ENCODE measurements at regions not wholly inside any gene's neighbourhood (a gene's known extent, or its start where the extent isn't known, plus 50 kb on each side); places are given as distances from the start of the nearest gene placed in this dataset.

DNA sequence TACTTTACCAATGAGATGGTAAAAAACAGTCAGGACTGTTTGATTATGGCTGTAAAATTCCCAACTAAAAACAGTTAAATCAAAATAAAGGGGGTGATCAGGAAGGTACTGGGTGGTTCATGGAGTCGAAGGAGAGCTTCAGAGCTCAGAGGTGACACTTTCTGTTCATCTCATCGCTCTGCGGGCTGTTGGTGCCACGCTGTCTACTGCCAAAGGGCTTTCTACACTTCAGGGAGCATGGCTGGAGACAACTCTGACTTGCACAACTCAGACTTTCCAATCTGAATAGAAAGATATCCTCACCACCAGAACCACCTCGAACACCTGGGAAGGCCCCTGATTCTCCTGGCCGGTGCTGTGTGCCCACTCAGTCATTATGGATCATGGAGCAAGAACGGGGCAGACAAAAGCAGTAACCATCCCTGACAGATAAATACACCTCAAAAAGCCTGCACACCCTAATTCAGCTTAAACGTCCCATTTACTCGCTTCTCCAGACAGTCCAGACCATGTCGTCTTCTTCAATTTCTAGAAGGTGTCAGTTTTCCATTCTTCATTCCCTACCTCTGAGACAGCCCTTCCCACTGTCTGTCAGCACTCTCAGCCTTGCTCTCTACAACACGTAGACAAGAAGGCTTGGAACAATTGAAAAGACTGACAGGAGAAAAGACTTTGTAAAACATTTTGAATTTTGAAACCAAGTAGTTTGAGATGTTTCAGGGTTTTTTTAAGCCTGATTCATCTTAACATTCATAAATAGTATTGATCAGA, 348.7 kb upstream of the NFE2L3 start:
- no peak for DNase-seq (ENCODE audit: low read depth in 2 of 2)
- H3K4me3 ChIP-seq (replicated peaks in 1 of 4; ENCODE audit: control extremely low read depth in 1 of 4, insufficient read depth in 1 of 4, low read depth in 3 of 4, low read length in 4 of 4): no peak overlapping the region
- no peaks in the 10 kb centered on the region for H3K4me1 ChIP-seq (ENCODE audit: control insufficient read depth, extremely low read depth, insufficient read depth, low read length)
- no peak overlapping the region for H2AFZ ChIP-seq (ENCODE audit: low read length)
- no peak overlapping the region for H3K27ac ChIP-seq (ENCODE audit: insufficient read depth, low read length)
- no peak overlapping the region for H3K9ac ChIP-seq (ENCODE audit: insufficient read depth, low read length)
- H3K36me3 ChIP-seq (ENCODE audit: control insufficient read depth, insufficient read depth, low read length): no peaks in the 10 kb centered on the region
- TF ChIP-seq, protein P1, sequence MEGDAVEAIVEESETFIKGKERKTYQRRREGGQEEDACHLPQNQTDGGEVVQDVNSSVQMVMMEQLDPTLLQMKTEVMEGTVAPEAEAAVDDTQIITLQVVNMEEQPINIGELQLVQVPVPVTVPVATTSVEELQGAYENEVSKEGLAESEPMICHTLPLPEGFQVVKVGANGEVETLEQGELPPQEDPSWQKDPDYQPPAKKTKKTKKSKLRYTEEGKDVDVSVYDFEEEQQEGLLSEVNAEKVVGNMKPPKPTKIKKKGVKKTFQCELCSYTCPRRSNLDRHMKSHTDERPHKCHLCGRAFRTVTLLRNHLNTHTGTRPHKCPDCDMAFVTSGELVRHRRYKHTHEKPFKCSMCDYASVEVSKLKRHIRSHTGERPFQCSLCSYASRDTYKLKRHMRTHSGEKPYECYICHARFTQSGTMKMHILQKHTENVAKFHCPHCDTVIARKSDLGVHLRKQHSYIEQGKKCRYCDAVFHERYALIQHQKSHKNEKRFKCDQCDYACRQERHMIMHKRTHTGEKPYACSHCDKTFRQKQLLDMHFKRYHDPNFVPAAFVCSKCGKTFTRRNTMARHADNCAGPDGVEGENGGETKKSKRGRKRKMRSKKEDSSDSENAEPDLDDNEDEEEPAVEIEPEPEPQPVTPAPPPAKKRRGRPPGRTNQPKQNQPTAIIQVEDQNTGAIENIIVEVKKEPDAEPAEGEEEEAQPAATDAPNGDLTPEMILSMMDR (conservative IDR thresholded peaks at IDR 0.05 in 1 of 2, IDR thresholded peaks at IDR 0.05 in 1 of 2; ENCODE audit: low read depth in 1 of 2, low read length in 2 of 2): no peak
- no peak for TF ChIP-seq EZH2 (IDR thresholded peaks at IDR 0.05; ENCODE audit: low read length, missing control alignments)
- H4K20me1 ChIP-seq (ENCODE audit: control insufficient read depth, extremely low read depth, insufficient read depth, low read length): no peaks in the 10 kb centered on the region
- no peaks in the 10 kb centered on the region for H3K79me2 ChIP-seq (ENCODE audit: control insufficient read depth, insufficient read depth, low read length)
- no peaks in the 10 kb centered on the region for H3K9me3 ChIP-seq (ENCODE audit: control insufficient read depth, insufficient read depth, low read depth, low read length)
- no peaks in the 10 kb centered on the region for H3K27me3 ChIP-seq (ENCODE audit: control insufficient read depth, insufficient read depth, low read length)
- H3K4me2 ChIP-seq (ENCODE audit: extremely low read depth, insufficient read depth, low read length): no peak overlapping the region

DNA sequence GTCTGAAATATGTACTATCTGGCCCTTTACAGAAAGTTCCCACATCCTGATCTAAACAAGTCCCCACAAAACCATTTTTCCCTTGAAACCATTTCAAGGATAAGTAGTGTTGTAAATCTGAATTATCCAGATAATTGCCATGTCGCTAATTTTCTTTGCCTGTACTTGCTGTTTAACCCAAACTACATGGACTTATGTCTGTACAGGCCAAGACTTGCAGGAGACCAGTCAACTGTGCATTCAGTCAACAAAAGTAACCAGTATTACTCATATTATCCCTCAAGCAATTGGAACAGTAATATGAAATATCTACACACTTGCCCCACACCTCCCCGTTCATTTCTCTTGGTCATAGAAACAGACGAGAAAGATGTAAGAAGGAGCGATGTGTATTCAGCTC, 347.8 kb upstream of the NFE2L3 start:
- Histone ChIP-seq H3K27ac (ENCODE audit: insufficient read depth, low read length) (no peak overlapping the region), H3K36me3 (ENCODE audit: control insufficient read depth, insufficient read depth, low read length) (no peaks in the 10 kb centered on the region), H3K4me2 (ENCODE audit: extremely low read depth, insufficient read depth, low read length) (no peak overlapping the region), H2AFZ (ENCODE audit: low read length) (no peak overlapping the region), H3K4me1 (ENCODE audit: control insufficient read depth, extremely low read depth, insufficient read depth, low read length) (no peaks in the 10 kb centered on the region), H3K9ac (ENCODE audit: insufficient read depth, low read length) (no peak overlapping the region), H3K9me3 (ENCODE audit: control insufficient read depth, insufficient read depth, low read depth, low read length) (no peaks in the 10 kb centered on the region), H4K20me1 (ENCODE audit: control insufficient read depth, extremely low read depth, insufficient read depth, low read length) (no peaks in the 10 kb centered on the region), H3K4me3 (replicated peaks in 1 of 4; ENCODE audit: control extremely low read depth in 1 of 4, insufficient read depth in 1 of 4, low read depth in 3 of 4, low read length in 4 of 4) (no peak overlapping the region), H3K27me3 (ENCODE audit: control insufficient read depth, insufficient read depth, low read length) (no peaks in the 10 kb centered on the region), H3K79me2 (ENCODE audit: control insufficient read depth, insufficient read depth, low read length) (no peaks in the 10 kb centered on the region)
- TF ChIP-seq EZH2 (IDR thresholded peaks at IDR 0.05; ENCODE audit: low read length, missing control alignments): no peak
- TF ChIP-seq, protein P1 (conservative IDR thresholded peaks at IDR 0.05 in 1 of 2, IDR thresholded peaks at IDR 0.05 in 1 of 2; ENCODE audit: low read depth in 1 of 2, low read length in 2 of 2): no peak
- DNase-seq (ENCODE audit: low read depth in 2 of 2): no peak

DNA sequence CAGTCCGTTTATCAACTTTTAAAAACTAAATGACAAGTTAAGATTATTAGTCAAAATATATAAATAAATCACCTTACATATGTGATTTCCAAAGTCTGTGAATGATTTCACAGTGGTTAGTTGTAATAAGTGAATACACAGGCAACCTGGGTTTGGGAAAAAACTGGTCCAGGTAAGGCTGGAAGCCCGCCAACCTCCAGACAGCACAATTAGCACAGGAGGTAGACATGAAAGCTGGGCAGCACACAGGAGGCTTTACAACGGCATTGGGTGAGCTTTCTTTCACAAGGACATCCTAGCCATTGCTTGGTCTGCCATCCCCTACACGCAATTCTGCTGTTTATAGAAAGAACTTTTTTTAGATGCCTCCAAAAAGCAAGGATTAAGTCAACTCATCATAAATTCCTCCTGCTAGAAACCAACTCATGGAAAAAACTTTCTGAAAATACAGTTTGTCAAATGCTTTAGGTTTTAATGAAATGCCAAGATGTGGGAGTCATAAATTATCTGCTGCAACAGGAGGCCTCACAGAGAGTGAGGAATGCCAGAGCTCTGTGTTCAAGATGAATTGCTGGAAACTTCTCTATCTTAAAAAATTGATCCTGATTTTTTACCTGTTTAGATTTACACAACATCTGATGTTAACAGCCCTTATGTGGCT, 346.8 kb upstream of the NFE2L3 start:
- H3K27ac ChIP-seq (ENCODE audit: insufficient read depth, low read length): no peak overlapping the region
- peak in 1 of 2 donors; percentile 44 for DNase-seq (ENCODE audit: low read depth in 2 of 2)
- no peaks in the 10 kb centered on the region for H3K36me3 ChIP-seq (ENCODE audit: control insufficient read depth, insufficient read depth, low read length)
- no peaks in the 10 kb centered on the region for H4K20me1 ChIP-seq (ENCODE audit: control insufficient read depth, extremely low read depth, insufficient read depth, low read length)
- H2AFZ ChIP-seq (ENCODE audit: low read length): no peak overlapping the region
- no peak overlapping the region for H3K4me3 ChIP-seq (replicated peaks in 1 of 4; ENCODE audit: control extremely low read depth in 1 of 4, insufficient read depth in 1 of 4, low read depth in 3 of 4, low read length in 4 of 4)
- H3K79me2 ChIP-seq (ENCODE audit: control insufficient read depth, insufficient read depth, low read length): no peaks in the 10 kb centered on the region
- no peaks in the 10 kb centered on the region for H3K9me3 ChIP-seq (ENCODE audit: control insufficient read depth, insufficient read depth, low read depth, low read length)
- no peak for TF ChIP-seq EZH2 (IDR thresholded peaks at IDR 0.05; ENCODE audit: low read length, missing control alignments)
- TF ChIP-seq, protein P1 (conservative IDR thresholded peaks at IDR 0.05 in 1 of 2, IDR thresholded peaks at IDR 0.05 in 1 of 2; ENCODE audit: low read depth in 1 of 2, low read length in 2 of 2): no peak
- no peaks in the 10 kb centered on the region for H3K4me1 ChIP-seq (ENCODE audit: control insufficient read depth, extremely low read depth, insufficient read depth, low read length)
- no peak overlapping the region for H3K9ac ChIP-seq (ENCODE audit: insufficient read depth, low read length)
- H3K4me2 ChIP-seq (ENCODE audit: extremely low read depth, insufficient read depth, low read length): no peak overlapping the region
- H3K27me3 ChIP-seq (ENCODE audit: control insufficient read depth, insufficient read depth, low read length): no peaks in the 10 kb centered on the region
